ENCODE measurements at regions not wholly inside any gene's neighbourhood (a gene's known extent, or its start where the extent isn't known, plus 50 kb on each side); places are given as distances from the start of the nearest gene placed in this dataset.

DNA sequence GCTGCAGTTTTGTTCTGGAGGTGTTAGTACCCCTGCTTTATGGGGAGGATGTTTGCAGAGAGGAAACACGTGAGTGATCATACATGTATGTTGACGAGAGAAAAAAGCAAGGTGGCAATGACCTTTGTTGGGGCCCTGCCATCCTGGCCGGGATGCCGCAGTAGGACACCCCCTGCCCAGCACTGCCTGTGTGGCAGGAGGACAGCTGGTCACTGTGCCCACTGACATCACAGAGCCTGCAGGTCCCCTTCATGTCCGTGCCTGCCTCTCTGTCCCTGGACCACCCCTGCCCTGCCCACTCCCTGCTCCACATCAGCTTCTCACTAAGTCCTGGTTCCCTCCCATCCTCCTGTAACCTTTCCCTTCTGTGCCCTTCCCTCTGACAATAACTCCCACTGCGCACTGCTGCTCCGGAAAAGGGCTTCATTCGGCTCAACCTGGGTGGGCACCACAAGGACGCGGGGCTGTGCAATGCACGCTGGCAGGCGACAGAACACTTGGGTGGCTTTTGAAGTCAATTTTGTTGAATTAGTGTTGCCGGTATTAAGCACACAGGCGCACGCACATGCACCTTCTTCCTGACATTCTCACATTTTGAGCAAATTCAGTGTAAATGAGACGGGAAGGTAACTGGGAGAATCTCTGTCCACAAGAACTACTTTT lies 51.5 kb upstream of the TWIST2 start:
- no peak for DNase-seq

DNA sequence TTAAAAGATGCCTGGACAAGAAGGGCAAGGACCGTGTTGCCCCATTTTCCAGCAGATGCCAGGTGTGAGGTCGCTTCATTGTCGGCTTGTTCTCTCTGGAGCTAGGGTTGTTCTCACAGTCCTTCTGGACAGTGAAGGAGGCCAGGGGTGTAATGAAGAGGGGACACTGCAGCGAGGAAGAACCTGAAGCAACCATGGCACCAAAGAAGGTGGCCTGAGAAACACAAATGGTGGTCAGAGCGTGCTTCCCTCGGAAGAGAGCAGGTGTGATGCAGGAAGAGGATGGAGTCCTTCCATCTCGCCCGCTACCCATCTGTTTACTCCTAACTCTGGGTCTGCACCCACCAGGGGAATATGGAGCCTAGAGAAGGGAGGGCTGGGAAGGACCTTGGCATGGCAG lies 50.3 kb upstream of the TWIST2 start:
- no peak for DNase-seq

Data from NCI-H1105 (cell line).